CD14-positive monocyte (primary cell): ENCODE measurements at regions not wholly inside any gene's neighbourhood (a gene's known extent, or its start where the extent isn't known, plus 50 kb on each side); places are given as distances from the start of the nearest gene placed in this dataset.

Source experiments
- DNase-seq, 3 donors: peaks; one replicate each; pipeline ENCODE4 v3.0.0-alpha.2; 2011 to 2022
- H2AFZ ChIP-seq: 2 replicates; pipeline ENCODE4 v1.6.0; 2012; ENCODE audit warnings: mild to moderate bottlenecking, low read depth, low read length, inconsistent platforms; ENCODE audit not compliant: insufficient read depth, poor library complexity, severe bottlenecking
- H3K27ac ChIP-seq, 2 donors: 1 replicate in 1 of 2; 2 replicates in 1 of 2; pipeline ENCODE4 v1.5.1; 2012 to 2013; ENCODE audit warnings: low read length in 2 of 2, control low read depth in 1 of 2, inconsistent platforms in 1 of 2, low read depth in 1 of 2, mild to moderate bottlenecking in 1 of 2
- H3K27me3 ChIP-seq, 2 donors: one replicate each; pipeline versions ENCODE4 v1.6.0 to v1.6.1; 2011 to 2013; ENCODE audit warnings: low read length in 2 of 2; ENCODE audit not compliant: control insufficient read depth in 2 of 2, insufficient read depth in 2 of 2
- H3K36me3 ChIP-seq, 2 donors: replicated peaks in 1 of 2; 1 replicate in 1 of 2; 2 replicates in 1 of 2; pipeline versions ENCODE4 v1.5.1 to v1.6.1; 2012 to 2013; ENCODE audit warnings: low read length in 2 of 2, control low read depth in 1 of 2, inconsistent platforms in 1 of 2, mild to moderate bottlenecking in 1 of 2; ENCODE audit not compliant: insufficient read depth in 2 of 2, control insufficient read depth in 1 of 2
- H3K4me1 ChIP-seq, 2 donors: 1 replicate in 1 of 2; 2 replicates in 1 of 2; pipeline versions ENCODE4 v1.5.1 to v1.6.1; 2012 to 2013; ENCODE audit warnings: low read length in 2 of 2, control low read depth in 1 of 2, inconsistent platforms in 1 of 2, mild to moderate bottlenecking in 1 of 2, moderate library complexity in 1 of 2; ENCODE audit not compliant: insufficient read depth in 2 of 2, control insufficient read depth in 1 of 2
- H3K4me2 ChIP-seq: replicated peaks from 2 replicates; pipeline ENCODE3; 2012; ENCODE audit warnings: low read length, moderate library complexity, mild to moderate bottlenecking; ENCODE audit not compliant: poor library complexity, severe bottlenecking; ENCODE audit errors: extremely low read depth
- H3K4me3 ChIP-seq, 3 experiments: fragments of 200-600 bp in 1 of 3; sonication (generic) in 1 of 3; replicated peaks in 1 of 3; 1 replicate in 2 of 3; 2 replicates in 1 of 3; pipeline ENCODE4 v1.5.1; 2011 to 2013; ENCODE audit warnings: low read length in 3 of 3, mild to moderate bottlenecking in 3 of 3, control low read depth in 2 of 3, low read depth in 2 of 3, inconsistent platforms in 1 of 3, moderate library complexity in 1 of 3
- H3K79me2 ChIP-seq: 2 replicates; pipeline ENCODE4 v1.6.0; 2012; ENCODE audit warnings: mild to moderate bottlenecking, control low read depth, inconsistent platforms, low read length, moderate library complexity; ENCODE audit not compliant: insufficient read depth
- H3K9ac ChIP-seq: 2 replicates; pipeline ENCODE4 v1.6.0; 2017; ENCODE audit warnings: low read length, mild to moderate bottlenecking; ENCODE audit not compliant: insufficient read depth, poor library complexity, severe bottlenecking
- H3K9me3 ChIP-seq, 2 donors: replicated peaks in 1 of 2; 1 replicate in 1 of 2; 2 replicates in 1 of 2; pipeline versions ENCODE4 v1.5.1 to v1.6.1; 2012 to 2013; ENCODE audit warnings: low read length in 2 of 2, control low read depth in 1 of 2; ENCODE audit not compliant: control insufficient read depth in 1 of 2, insufficient read depth in 1 of 2
- H4K20me1 ChIP-seq: 2 replicates; pipeline ENCODE4 v1.6.0; 2012; ENCODE audit warnings: mild to moderate bottlenecking, low read length, control low read depth, moderate library complexity; ENCODE audit not compliant: insufficient read depth
- H3K27ac Mint-ChIP-seq, 7 donors: one replicate each; pipeline ENCODE4 v1.8.0; 2020; ENCODE audit warnings: mild to moderate bottlenecking in 7 of 7, mixed read lengths in 7 of 7, moderate library complexity in 6 of 7, inconsistent platforms in 2 of 7
- H3K27me3 Mint-ChIP-seq, 3 donors: one replicate each; pipeline ENCODE4 v1.8.0; 2021 to 2022; ENCODE audit warnings: low read depth in 3 of 3, mild to moderate bottlenecking in 3 of 3, mixed read lengths in 3 of 3, moderate library complexity in 3 of 3, inconsistent platforms in 1 of 3
- H3K36me3 Mint-ChIP-seq, 2 donors: one replicate each; pipeline ENCODE4 v1.8.0; 2020; ENCODE audit warnings: mixed read lengths in 2 of 2, inconsistent platforms in 1 of 2, mild to moderate bottlenecking in 1 of 2
- H3K4me1 Mint-ChIP-seq: one replicate; pipeline ENCODE4 v1.8.0; 2020; ENCODE audit warnings: mild to moderate bottlenecking, mixed read lengths
- H3K4me3 Mint-ChIP-seq, 2 donors: one replicate each; pipeline ENCODE4 v1.8.0; 2020; ENCODE audit warnings: mild to moderate bottlenecking in 2 of 2, mixed read lengths in 2 of 2, moderate library complexity in 1 of 2
- H3K9me3 Mint-ChIP-seq, 7 donors: one replicate each; pipeline ENCODE4 v1.8.0; 2020 to 2022; ENCODE audit warnings: mixed read lengths in 7 of 7, mild to moderate bottlenecking in 6 of 7, moderate library complexity in 6 of 7, inconsistent platforms in 2 of 7
- CTCF ChIP-seq: fragments of 200-600 bp; IDR thresholded peaks from one replicate; pipeline ENCODE4 v1.8.0; 2022; ENCODE audit warnings: antibody characterized with exemption, mild to moderate bottlenecking
- WGBS: methylation state at CpG from one replicate; pipeline ENCODE4 v1.1.5; 2013; ENCODE audit warnings: missing lambda C conversion rate; ENCODE audit not compliant: insufficient coverage; 5-methylcytosine and 5-hydroxymethylcytosine counted together
- intact Hi-C, 2 donors: fragments of 100-400 bp; cut with micrococcal nuclease; formaldehyde crosslinking; loops; one replicate each; pipeline versions ENCODE4 v1.15.0 to v1.15.1; 2023

- intact Hi-C loops = no loop called here
- Histone ChIP-seq H3K4me2 (no peak overlapping the region), H3K9me3 (no peaks in the 10 kb centered on the region), H3K9ac (no peak overlapping the region), H3K4me3 (no peak overlapping the region), H3K4me1 (peaks cover 0 to 11% of the 10 kb centered on the region in 2 donors), H3K27me3 (no peaks in the 10 kb centered on the region), H3K79me2 (no peaks in the 10 kb centered on the region), H4K20me1 (no peaks in the 10 kb centered on the region), H3K36me3 (no peaks in the 10 kb centered on the region), H3K27ac (no peak overlapping the region), H2AFZ (no peak overlapping the region)
- no peak overlapping the region for H3K4me3 Mint-ChIP-seq
- no CpG with 5 or more reads among the region's 2 CpGs for WGBS
- no peak for TF ChIP-seq CTCF
- H3K27me3 Mint-ChIP-seq = peaks cover 0 to 7% (median 0%) of the 10 kb centered on the region in 3 donors
- peaks cover 10% of the 10 kb centered on the region for H3K4me1 Mint-ChIP-seq
- H3K36me3 Mint-ChIP-seq = no peaks in the 10 kb centered on the region
- no peak for DNase-seq
- peaks cover 0 to 4% (median 2%) of the 10 kb centered on the region in 7 donors for H3K9me3 Mint-ChIP-seq
- no peak overlapping the region for H3K27ac Mint-ChIP-seq
Observed at GRCh38 chrX:3455796-3456195, 109.3 kb upstream of the MXRA5 start.

- Histone ChIP-seq H3K4me2 (no peak overlapping the region), H3K9ac (no peak overlapping the region), H3K36me3 (no peaks in the 10 kb centered on the region), H3K79me2 (no peaks in the 10 kb centered on the region), H3K4me3 (no peak overlapping the region), H4K20me1 (no peaks in the 10 kb centered on the region), H3K27me3 (no peaks in the 10 kb centered on the region), H2AFZ (no peak overlapping the region), H3K27ac (no peak overlapping the region), H3K9me3 (no peaks in the 10 kb centered on the region), H3K4me1 (peaks cover 16 to 22% of the 10 kb centered on the region in 2 donors)
- TF ChIP-seq CTCF = no peak
- Mint-ChIP-seq H3K4me1 (peaks cover 24% of the 10 kb centered on the region), H3K27me3 (peaks cover 0 to 4% (median 0%) of the 10 kb centered on the region in 3 donors), H3K4me3 (no peak overlapping the region), H3K27ac (no peak overlapping the region), H3K9me3 (peaks cover 0 to 7% (median 4%) of the 10 kb centered on the region in 7 donors), H3K36me3 (no peaks in the 10 kb centered on the region)
- whole genome bisulfite sequencing = no CpG with 5 or more reads among the region's 8 CpGs
- no peak for DNase-seq
- intact Hi-C loops = no loop called here
Observed at GRCh38 chrX:3451571-3451970, 105.1 kb upstream of the MXRA5 start.
